ENCODE measurements at regions not wholly inside any gene's neighbourhood (a gene's known extent, or its start where the extent isn't known, plus 50 kb on each side); places are given as distances from the start of the nearest gene placed in this dataset.

DNA sequence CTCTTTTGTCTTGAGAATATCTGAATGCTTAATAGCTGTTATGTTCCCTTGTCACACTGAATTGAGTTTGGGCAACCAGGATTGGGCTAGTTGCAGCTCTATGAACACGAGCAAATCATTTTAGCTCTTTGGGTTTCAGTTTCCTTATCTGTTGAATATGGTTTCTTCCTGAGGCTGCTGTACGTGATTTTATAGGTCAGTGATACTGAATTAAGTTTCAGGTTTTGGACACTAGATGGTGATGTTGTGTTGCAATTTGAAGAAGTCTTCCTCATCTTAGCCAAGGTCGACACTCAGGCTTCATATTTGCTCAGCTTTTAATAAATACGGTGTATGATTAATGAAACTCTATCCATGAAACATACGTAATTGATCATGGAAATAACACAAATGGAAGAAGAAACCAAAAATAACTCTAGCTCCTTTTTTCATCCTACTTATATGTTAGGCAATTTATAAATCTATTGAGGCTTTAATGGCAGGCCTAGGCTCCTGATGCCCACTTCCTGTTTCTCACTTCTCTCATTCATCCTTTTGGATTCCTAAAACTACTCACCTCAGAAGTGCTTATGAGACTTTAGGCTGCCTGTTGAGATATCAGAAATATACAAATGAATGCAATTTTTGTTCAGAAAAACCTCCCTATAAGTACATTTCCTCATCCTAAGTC is 354.1 kb upstream of the MAP3K7 start:
- TF ChIP-seq, protein P1, sequence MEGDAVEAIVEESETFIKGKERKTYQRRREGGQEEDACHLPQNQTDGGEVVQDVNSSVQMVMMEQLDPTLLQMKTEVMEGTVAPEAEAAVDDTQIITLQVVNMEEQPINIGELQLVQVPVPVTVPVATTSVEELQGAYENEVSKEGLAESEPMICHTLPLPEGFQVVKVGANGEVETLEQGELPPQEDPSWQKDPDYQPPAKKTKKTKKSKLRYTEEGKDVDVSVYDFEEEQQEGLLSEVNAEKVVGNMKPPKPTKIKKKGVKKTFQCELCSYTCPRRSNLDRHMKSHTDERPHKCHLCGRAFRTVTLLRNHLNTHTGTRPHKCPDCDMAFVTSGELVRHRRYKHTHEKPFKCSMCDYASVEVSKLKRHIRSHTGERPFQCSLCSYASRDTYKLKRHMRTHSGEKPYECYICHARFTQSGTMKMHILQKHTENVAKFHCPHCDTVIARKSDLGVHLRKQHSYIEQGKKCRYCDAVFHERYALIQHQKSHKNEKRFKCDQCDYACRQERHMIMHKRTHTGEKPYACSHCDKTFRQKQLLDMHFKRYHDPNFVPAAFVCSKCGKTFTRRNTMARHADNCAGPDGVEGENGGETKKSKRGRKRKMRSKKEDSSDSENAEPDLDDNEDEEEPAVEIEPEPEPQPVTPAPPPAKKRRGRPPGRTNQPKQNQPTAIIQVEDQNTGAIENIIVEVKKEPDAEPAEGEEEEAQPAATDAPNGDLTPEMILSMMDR (IDR thresholded peaks at IDR 0.05) = peak in 2 of 3 donors; percentile 29 to 42
- no peak for TF ChIP-seq POLR2A (IDR thresholded peaks at IDR 0.05)

Data from breast epithelium (tissue), 3 donors.